GM06990 (cell line): ENCODE measurements at regions not wholly inside any gene's neighbourhood (a gene's known extent, or its start where the extent isn't known, plus 50 kb on each side); places are given as distances from the start of the nearest gene placed in this dataset.

Experiments used
- DNase-seq: peaks from one replicate; pipeline ENCODE4 v3.0.0-alpha.2; 2011; ENCODE audit not compliant: insufficient read length; ENCODE audit errors: extremely low read depth
- H3K27me3 ChIP-seq: replicated peaks from 2 replicates; pipeline ENCODE4 v1.6.0; 2011; ENCODE audit warnings: low read length; ENCODE audit not compliant: control insufficient read depth, insufficient read depth
- H3K36me3 ChIP-seq: 2 replicates; pipeline ENCODE4 v1.5.1; 2011; ENCODE audit warnings: low read length; ENCODE audit not compliant: control insufficient read depth, insufficient read depth
- H3K4me3 ChIP-seq: replicated peaks from 2 replicates; pipeline ENCODE4 v1.5.1; 2011; ENCODE audit warnings: low read depth, mild to moderate bottlenecking, control low read depth, low read length
- TF ChIP-seq, protein P1 (sequence below): IDR thresholded peaks from 2 replicates; pipeline ENCODE4 v1.5.1; 2011; ENCODE audit warnings: low read length, control low read depth, mild to moderate bottlenecking, inconsistent platforms; ENCODE audit not compliant: insufficient read depth, poor library complexity, severe bottlenecking

DNA sequence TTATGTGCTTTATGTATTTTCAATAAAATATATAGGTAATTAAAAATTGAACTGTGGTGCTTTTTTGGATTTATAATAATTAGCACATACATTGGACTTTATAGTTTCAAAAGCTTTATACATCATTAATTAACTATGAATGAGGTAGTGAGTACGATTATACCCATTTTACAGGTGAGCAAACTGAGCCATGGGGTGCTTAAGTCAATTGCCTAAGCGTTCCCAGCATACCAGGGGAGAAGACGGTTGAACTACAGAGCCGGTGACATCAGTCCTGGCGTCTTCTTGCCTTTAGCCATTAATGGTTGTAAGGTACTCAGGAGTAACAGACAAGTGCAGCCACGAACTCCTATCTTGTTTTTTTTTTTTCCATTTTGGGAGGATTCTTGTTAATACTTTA lies 172.8 kb downstream of the GATA3 start:
- H3K27me3 ChIP-seq = no peaks in the 10 kb centered on the region
- no peak overlapping the region for H3K4me3 ChIP-seq
- TF ChIP-seq, protein P1, sequence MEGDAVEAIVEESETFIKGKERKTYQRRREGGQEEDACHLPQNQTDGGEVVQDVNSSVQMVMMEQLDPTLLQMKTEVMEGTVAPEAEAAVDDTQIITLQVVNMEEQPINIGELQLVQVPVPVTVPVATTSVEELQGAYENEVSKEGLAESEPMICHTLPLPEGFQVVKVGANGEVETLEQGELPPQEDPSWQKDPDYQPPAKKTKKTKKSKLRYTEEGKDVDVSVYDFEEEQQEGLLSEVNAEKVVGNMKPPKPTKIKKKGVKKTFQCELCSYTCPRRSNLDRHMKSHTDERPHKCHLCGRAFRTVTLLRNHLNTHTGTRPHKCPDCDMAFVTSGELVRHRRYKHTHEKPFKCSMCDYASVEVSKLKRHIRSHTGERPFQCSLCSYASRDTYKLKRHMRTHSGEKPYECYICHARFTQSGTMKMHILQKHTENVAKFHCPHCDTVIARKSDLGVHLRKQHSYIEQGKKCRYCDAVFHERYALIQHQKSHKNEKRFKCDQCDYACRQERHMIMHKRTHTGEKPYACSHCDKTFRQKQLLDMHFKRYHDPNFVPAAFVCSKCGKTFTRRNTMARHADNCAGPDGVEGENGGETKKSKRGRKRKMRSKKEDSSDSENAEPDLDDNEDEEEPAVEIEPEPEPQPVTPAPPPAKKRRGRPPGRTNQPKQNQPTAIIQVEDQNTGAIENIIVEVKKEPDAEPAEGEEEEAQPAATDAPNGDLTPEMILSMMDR = no peak
- no peak for DNase-seq
- no peaks in the 10 kb centered on the region for H3K36me3 ChIP-seq

DNA sequence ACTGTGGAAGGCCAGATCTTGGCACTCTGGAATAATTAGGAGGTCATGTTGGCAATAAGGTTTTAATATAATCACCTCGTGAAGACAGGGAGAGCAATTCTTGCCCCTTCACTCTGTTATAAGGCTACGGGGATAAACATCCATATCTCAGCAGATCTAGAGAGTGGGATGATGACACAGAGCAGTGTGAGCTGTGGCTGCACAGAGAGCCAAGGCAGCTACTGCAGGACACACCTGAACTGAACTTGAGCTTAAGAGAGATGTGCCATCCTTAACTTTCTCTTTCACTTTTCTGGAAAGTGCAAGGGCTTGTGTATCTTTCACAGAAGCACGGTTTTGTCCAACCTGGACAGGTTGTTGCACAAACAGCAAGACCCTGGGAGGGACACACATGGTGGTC lies 174.7 kb downstream of the GATA3 start:
- Histone ChIP-seq H3K27me3 (no peaks in the 10 kb centered on the region), H3K36me3 (no peaks in the 10 kb centered on the region), H3K4me3 (no peak overlapping the region)
- no peak for DNase-seq
- TF ChIP-seq, protein P1 = no peak

DNA sequence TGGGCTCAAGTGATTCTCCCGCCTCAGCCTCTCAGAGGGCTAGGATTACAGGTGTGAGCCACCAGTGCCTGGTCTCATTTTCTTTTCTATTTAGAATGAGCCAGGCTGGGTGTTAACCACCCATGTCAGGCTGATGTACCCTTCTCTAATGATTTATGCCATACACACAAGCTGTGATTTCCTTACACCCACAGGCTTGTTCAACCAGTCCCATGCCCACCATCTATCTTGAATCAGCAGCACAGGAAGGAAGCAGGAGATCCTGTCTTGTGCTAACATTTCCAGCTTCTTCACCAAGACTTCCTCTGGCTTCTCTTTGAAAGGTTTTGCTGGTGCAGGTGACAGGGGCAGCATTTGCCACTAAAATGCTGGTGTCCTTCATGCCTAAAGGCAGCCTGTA lies 176.4 kb downstream of the GATA3 start:
- no peak for DNase-seq
- Histone ChIP-seq H3K27me3 (no peaks in the 10 kb centered on the region), H3K36me3 (no peaks in the 10 kb centered on the region), H3K4me3 (no peak overlapping the region)
- TF ChIP-seq, protein P1 = no peak

DNA sequence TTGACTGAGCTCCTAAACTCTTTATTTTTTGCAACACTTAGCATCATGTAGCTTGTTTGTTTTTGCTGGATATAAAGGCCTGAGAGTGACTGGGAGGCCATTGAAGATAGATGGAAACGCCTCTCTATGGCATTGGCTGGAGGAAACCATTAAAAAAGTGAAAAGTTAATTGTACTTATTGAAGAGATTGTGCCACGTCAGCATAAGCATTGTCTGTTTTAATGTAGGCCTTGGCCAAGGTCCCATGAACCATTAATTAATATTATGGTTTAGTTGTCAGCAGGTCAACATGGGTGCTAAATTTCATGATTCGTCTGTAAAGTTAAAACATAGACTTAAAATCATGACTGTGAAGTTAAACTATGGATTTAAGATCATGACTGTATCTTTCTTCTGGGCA lies 178.6 kb downstream of the GATA3 start:
- no peaks in the 10 kb centered on the region for H3K36me3 ChIP-seq
- H3K4me3 ChIP-seq = no peak overlapping the region
- TF ChIP-seq, protein P1 = no peak
- no peak for DNase-seq
- no peaks in the 10 kb centered on the region for H3K27me3 ChIP-seq

DNA sequence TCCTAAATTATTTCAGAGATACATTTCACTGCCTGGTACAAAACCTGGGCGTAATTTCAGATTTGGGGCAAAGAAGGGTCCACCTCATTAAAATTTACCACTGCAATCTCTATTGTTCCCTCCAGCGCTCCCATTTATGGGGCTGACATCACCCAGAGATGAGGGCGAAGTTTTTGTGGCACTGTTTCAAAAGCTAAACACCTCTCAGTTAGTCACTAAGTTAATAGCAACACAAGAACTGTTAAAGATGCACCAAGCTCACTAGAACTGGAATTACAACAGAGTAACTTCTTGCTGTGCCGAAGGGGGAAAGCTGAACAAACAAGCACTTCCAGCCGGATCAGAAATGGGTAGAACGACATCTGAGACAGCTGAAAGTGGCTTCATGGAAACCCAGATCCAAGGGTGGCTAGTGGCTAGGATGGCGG lies 179.4 kb downstream of the GATA3 start:
- DNase-seq = no peak
- Histone ChIP-seq H3K36me3 (no peaks in the 10 kb centered on the region), H3K4me3 (no peak overlapping the region), H3K27me3 (no peaks in the 10 kb centered on the region)
- TF ChIP-seq, protein P1 = no peak
